Endothelial cell (in vitro differentiated cells): ENCODE measurements at regions not wholly inside any gene's neighbourhood (a gene's known extent, or its start where the extent isn't known, plus 50 kb on each side); places are given as distances from the start of the nearest gene placed in this dataset.

Source experiments
- DNase-seq: peaks from one replicate; pipeline ENCODE4 v3.0.0; 2021; ENCODE audit warnings: low spot score
- H3K27ac Mint-ChIP-seq: one replicate; pipeline ENCODE4 v1.8.0; 2021; ENCODE audit warnings: mixed read lengths, inconsistent platforms; ENCODE audit not compliant: unreplicated experiment
- H3K27me3 Mint-ChIP-seq: one replicate; pipeline ENCODE4 v1.8.0; 2021; ENCODE audit warnings: mild to moderate bottlenecking, moderate library complexity, mixed read lengths, inconsistent platforms; ENCODE audit not compliant: unreplicated experiment
- H3K36me3 Mint-ChIP-seq: one replicate; pipeline ENCODE4 v1.8.0; 2021; ENCODE audit warnings: mild to moderate bottlenecking, low read depth, mixed read lengths, inconsistent platforms; ENCODE audit not compliant: unreplicated experiment
- H3K4me1 Mint-ChIP-seq: one replicate; pipeline ENCODE4 v1.8.0; 2021; ENCODE audit warnings: mild to moderate bottlenecking, mixed read lengths, inconsistent platforms; ENCODE audit not compliant: unreplicated experiment
- H3K4me3 Mint-ChIP-seq: one replicate; pipeline ENCODE4 v1.8.0; 2021; ENCODE audit warnings: mild to moderate bottlenecking, mixed read lengths, inconsistent platforms; ENCODE audit not compliant: unreplicated experiment
- H3K9me3 Mint-ChIP-seq: one replicate; pipeline ENCODE4 v1.8.0; 2021; ENCODE audit warnings: mixed read lengths, inconsistent platforms; ENCODE audit not compliant: unreplicated experiment
- CTCF ChIP-seq: fragments of 200-600 bp; sonication (generic); IDR thresholded peaks from one replicate; pipeline ENCODE4 v1.5.0; 2021; ENCODE audit warnings: antibody characterized with exemption; ENCODE audit not compliant: unreplicated experiment

DNA sequence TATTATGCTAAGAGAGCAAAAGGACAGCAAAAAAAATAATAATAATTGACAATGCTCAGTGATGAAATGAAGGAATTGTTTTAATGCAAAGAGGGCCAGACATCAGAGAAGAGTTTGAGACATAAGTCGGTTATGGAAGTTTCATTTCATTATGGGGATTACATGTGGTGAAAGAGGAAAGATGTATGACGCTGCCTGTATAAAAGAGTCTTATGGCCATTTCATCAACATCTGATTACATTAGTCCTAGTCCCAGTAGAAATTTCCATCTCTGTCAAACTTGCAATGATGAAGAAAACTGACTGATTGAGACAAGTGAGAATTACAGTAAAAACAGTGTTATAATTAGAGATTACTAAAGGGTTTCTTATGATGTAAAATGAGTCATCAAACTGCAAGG lies 900.6 kb upstream of the CDH9 start:
- Mint-ChIP-seq H3K9me3 (no peaks in the 10 kb centered on the region), H3K4me1 (no peaks in the 10 kb centered on the region), H3K36me3 (no peaks in the 10 kb centered on the region), H3K27me3 (no peaks in the 10 kb centered on the region), H3K4me3 (no peak overlapping the region), H3K27ac (no peak overlapping the region)
- no peak for TF ChIP-seq CTCF
- DNase-seq = no peak

DNA sequence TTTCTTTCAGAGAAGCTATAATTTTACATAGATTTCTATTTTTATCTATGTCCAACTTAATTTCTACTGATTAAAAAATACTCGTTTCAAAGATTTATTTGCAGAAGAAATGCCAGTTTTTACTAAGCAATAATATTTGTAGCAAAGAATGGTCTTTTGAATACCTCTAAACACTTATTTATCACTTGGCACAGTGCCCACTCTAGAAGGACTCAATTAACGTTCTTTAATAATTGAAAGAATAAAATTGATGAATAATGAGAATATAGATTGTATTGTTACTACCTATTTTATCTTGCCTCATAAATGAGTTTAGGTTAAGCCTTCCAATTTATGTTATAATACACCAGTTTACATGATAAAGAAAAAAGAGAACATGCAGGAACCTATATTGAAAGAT lies 889.7 kb upstream of the CDH9 start:
- H3K4me1 Mint-ChIP-seq = no peaks in the 10 kb centered on the region
- no peaks in the 10 kb centered on the region for H3K9me3 Mint-ChIP-seq
- no peaks in the 10 kb centered on the region for H3K36me3 Mint-ChIP-seq
- no peaks in the 10 kb centered on the region for H3K27me3 Mint-ChIP-seq
- no peak for TF ChIP-seq CTCF
- H3K27ac Mint-ChIP-seq = no peak overlapping the region
- H3K4me3 Mint-ChIP-seq = no peak overlapping the region
- no peak for DNase-seq

- H3K27me3 Mint-ChIP-seq = no peaks in the 10 kb centered on the region
- no peaks in the 10 kb centered on the region for H3K4me1 Mint-ChIP-seq
- TF ChIP-seq CTCF = no peak
- H3K4me3 Mint-ChIP-seq = no peak overlapping the region
- H3K27ac Mint-ChIP-seq = no peak overlapping the region
- DNase-seq = no peak
- H3K9me3 Mint-ChIP-seq = no peaks in the 10 kb centered on the region
- no peaks in the 10 kb centered on the region for H3K36me3 Mint-ChIP-seq
These were observed 872.8 kb upstream of the CDH9 start for GRCh38 chr5:27911216-27911615.

- TF ChIP-seq CTCF = no peak
- no peak overlapping the region for H3K4me3 Mint-ChIP-seq
- no peaks in the 10 kb centered on the region for H3K36me3 Mint-ChIP-seq
- H3K9me3 Mint-ChIP-seq = no peaks in the 10 kb centered on the region
- no peak overlapping the region for H3K27ac Mint-ChIP-seq
- no peaks in the 10 kb centered on the region for H3K4me1 Mint-ChIP-seq
- peaks cover 1% of the 10 kb centered on the region for H3K27me3 Mint-ChIP-seq
- no peak for DNase-seq
These were observed 870.0 kb upstream of the CDH9 start for GRCh38 chr5:27908341-27908740.

DNA sequence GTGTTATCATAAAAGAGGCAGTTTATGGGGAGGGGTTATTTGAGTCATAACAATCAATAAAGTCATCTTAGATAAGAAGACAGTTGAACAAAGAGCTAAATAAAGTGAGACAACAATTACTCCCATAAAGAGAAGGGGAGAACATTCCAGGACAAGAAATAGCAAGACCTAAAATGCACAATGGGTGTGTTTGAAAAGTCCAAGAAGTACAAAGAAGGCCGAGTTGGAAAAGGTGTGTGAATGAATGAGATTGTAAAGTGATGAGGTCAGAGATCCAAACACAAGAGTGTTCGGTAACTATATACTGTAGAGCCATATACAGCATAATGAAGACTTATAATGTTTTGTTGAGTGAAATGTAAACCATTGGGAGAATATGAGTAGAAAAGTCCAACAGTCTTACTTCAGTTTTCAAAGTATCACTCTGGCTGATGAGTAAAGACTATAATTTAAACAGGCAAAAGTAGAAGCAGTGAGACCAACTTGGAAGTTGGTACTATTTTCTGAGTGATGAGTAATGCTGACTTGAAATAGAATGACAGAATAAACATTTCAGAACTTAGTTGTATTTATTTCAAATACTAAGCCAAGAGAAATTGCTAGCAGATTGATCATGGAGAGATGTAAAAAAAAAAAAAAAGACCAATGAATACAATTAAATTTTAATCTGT lies 868.7 kb upstream of the CDH9 start:
- Mint-ChIP-seq H3K36me3 (no peaks in the 10 kb centered on the region), H3K4me1 (no peaks in the 10 kb centered on the region), H3K9me3 (no peaks in the 10 kb centered on the region), H3K27me3 (peaks cover 1% of the 10 kb centered on the region), H3K27ac (no peak overlapping the region), H3K4me3 (no peak overlapping the region)
- DNase-seq = no peak
- no peak for TF ChIP-seq CTCF
